LNCaP clone FGC (cell line): ENCODE measurements at regions not wholly inside any gene's neighbourhood (a gene's known extent, or its start where the extent isn't known, plus 50 kb on each side); places are given as distances from the start of the nearest gene placed in this dataset.

Experiments used
- DNase-seq: peaks from one replicate; pipeline ENCODE4 v3.0.0-alpha.2; 2011; ENCODE audit warnings: low read depth
- H3K4me3 ChIP-seq: 2 replicates; pipeline ENCODE4 v1.5.1; 2011; ENCODE audit warnings: mild to moderate bottlenecking, low read depth, low read length, control low read depth
- CTCF ChIP-seq: IDR thresholded peaks from 2 replicates; pipeline ENCODE4 v1.5.1; 2012; ENCODE audit warnings: mild to moderate bottlenecking; ENCODE audit not compliant: control insufficient read depth, insufficient read depth; ENCODE audit errors: extremely low read depth

DNA sequence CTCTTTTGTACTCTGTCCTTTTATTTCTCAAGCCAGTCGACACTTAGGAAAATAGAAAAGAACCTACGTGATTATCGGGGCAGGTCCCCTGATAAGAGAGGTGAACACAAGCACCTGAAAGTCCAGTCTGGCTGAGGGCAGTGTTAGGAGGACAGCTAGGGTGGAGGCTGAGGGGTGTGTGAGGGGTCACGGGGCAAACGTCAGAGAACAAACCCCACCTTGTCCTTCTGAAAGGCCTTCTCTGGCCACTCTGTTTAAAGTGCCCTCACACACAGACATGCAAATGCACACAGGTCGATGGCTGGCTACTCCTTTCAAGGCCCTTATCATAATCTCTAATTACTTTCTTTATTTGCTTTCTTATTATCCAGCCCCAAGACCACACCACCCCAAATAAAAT lies 108.8 kb downstream of the ESM1 start:
- DNase-seq, result no peak
- no peak for TF ChIP-seq CTCF
- no peak overlapping the region for H3K4me3 ChIP-seq

- no peak for DNase-seq
- no peak overlapping the region for H3K4me3 ChIP-seq
- TF ChIP-seq CTCF, result no peak
These were observed 110.9 kb downstream of the ESM1 start for GRCh38 chr5:54874337-54875021.

GRCh38 chr5:54873691-54874090 lies 111.7 kb downstream of the ESM1 start:
- no peak for TF ChIP-seq CTCF
- H3K4me3 ChIP-seq, result no peak overlapping the region
- DNase-seq, result no peak

GRCh38 chr5:54872810-54873209 lies 112.6 kb downstream of the ESM1 start:
- H3K4me3 ChIP-seq, result no peak overlapping the region
- DNase-seq, result no peak
- TF ChIP-seq CTCF, result no peak

GRCh38 chr5:54870271-54870670 lies 115.1 kb downstream of the ESM1 start:
- TF ChIP-seq CTCF, result no peak
- no peak for DNase-seq

GRCh38 chr5:54869691-54870090 lies 115.7 kb downstream of the ESM1 start:
- no peak for TF ChIP-seq CTCF
- no peak overlapping the region for H3K4me3 ChIP-seq
- no peak for DNase-seq

More at GRCh38 chr5:54870271-54870670, 115.1 kb downstream of the ESM1 start:
- no peak overlapping the region for H3K4me3 ChIP-seq
